Choroid plexus epithelial cell (primary cell): ENCODE measurements at regions not wholly inside any gene's neighbourhood (a gene's known extent, or its start where the extent isn't known, plus 50 kb on each side); places are given as distances from the start of the nearest gene placed in this dataset.
"Not testable (repeated sequence)": the region's sequence is repeated elsewhere in the genome, so short reads cannot be mapped to it uniquely, and the experiment has no call there.

Experiments used
- DNase-seq: peaks from one replicate; pipeline ENCODE4 v3.0.0-alpha.2; 2010; ENCODE audit warnings: low read depth
- H3K4me3 ChIP-seq: 2 replicates; pipeline ENCODE4 v1.5.1; 2011; ENCODE audit warnings: low read depth, mild to moderate bottlenecking, control low read depth, low read length, moderate library complexity
- CTCF ChIP-seq: conservative IDR thresholded peaks from 2 replicates; pipeline ENCODE4 v1.5.1; 2011; ENCODE audit warnings: low read depth, mild to moderate bottlenecking, control low read depth, inconsistent platforms, low read length, moderate library complexity

GRCh38 chr1:118558933-118559332 lies 373.9 kb upstream of the SPAG17 start:
- DNase-seq, result no peak
- TF ChIP-seq CTCF, result no peak
- no peak overlapping the region for H3K4me3 ChIP-seq

- TF ChIP-seq CTCF, result no peak
- DNase-seq, result no peak
- H3K4me3 ChIP-seq, result no peak overlapping the region
These were observed 371.9 kb upstream of the SPAG17 start for GRCh38 chr1:118556936-118557335.

DNA sequence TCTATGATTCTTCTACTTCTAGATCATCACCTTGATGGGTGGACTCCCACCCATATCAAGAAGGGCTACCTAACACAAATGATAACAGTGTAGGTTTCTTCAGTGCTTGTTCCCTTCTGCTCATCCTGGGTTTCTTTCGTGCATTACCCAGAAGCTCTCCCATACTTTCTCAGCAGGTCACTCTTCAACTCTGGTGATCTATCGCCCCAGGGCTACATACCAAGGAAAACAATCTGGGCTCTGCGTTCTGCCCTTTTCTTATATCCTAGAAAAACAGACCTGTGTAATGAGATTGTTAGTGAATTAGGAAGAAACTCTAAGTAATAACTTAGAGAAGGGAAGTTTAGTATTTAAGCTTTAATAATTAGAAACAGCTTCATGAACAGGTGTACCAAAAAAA lies 370.6 kb upstream of the SPAG17 start:
- H3K4me3 ChIP-seq, result no peak overlapping the region
- no peak for TF ChIP-seq CTCF
- no peak for DNase-seq

GRCh38 chr1:118535901-118536300 lies 350.9 kb upstream of the SPAG17 start:
- DNase-seq, result no peak
- no peak overlapping the region for H3K4me3 ChIP-seq
- TF ChIP-seq CTCF, result no peak

- not testable (repeated sequence) for DNase-seq, H3K4me3 ChIP-seq
These were observed 326.9 kb upstream of the SPAG17 start for GRCh38 chr1:118511922-118512321.

DNA sequence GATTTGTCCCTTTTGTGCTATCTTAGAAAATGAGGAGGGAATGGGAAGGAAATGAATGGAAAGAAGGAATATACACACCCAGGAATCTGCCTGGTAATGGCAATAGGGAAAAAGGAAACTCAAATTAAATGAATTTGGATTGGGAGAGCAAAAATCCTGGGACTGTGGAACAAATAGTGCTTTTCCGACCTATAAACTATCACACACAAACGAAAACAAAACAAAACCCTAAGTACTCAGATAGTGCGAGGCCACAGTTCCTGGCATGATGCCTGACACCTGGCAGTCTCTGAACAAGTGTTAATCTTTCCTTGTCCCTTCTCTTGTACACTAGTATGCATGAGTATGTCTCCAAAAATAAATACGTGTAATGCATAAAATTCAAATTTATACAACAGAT lies 319.8 kb upstream of the SPAG17 start:
- no peak for DNase-seq
- TF ChIP-seq CTCF, result no peak
- H3K4me3 ChIP-seq, result no peak overlapping the region

DNA sequence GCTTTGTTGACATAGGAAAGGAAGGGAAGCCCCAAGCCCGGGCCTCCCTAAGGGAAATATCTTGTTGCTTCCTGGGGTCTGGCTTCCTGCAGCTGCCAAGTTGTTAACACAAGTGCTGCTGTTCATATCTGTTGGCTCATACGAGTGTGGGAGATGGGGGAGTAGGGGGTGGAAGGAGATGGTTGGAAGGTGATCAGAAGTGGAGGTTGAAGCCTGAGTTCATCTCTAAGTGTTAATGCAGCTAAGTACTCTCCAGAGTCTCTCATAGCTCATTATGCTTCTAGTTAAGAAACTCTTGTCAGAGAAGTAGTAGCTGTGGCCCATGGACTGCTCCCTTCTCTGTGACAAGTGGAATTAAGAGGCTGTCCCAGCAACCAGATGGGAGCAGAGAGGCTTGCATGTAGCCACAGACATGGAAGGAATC lies 319.2 kb upstream of the SPAG17 start:
- no peak for TF ChIP-seq CTCF
- no peak for DNase-seq
- no peak overlapping the region for H3K4me3 ChIP-seq

GRCh38 chr1:118503752-118504151 lies 318.7 kb upstream of the SPAG17 start:
- H3K4me3 ChIP-seq, result no peak overlapping the region
- DNase-seq, result no peak
- no peak for TF ChIP-seq CTCF
